GM12865 (cell line): ENCODE measurements at regions not wholly inside any gene's neighbourhood (a gene's known extent, or its start where the extent isn't known, plus 50 kb on each side); places are given as distances from the start of the nearest gene placed in this dataset.
A peak's percentile ranks its signal among the peaks of the same experiment; 100 is the strongest.

Experiments used
- DNase-seq: peaks from one replicate; pipeline ENCODE4 v3.0.0; 2010; ENCODE audit warnings: low read depth
- H3K4me3 ChIP-seq: 2 replicates; pipeline ENCODE4 v1.5.1; 2011; ENCODE audit warnings: mild to moderate bottlenecking, low read depth, low read length, control low read depth
- TF ChIP-seq, protein P1 (sequence below): IDR thresholded peaks from 2 replicates; pipeline ENCODE4 v1.5.1; 2011; ENCODE audit warnings: low read length, control low read depth, low read depth, inconsistent platforms; ENCODE audit not compliant: insufficient read depth; ENCODE audit errors: missing control alignments

DNA sequence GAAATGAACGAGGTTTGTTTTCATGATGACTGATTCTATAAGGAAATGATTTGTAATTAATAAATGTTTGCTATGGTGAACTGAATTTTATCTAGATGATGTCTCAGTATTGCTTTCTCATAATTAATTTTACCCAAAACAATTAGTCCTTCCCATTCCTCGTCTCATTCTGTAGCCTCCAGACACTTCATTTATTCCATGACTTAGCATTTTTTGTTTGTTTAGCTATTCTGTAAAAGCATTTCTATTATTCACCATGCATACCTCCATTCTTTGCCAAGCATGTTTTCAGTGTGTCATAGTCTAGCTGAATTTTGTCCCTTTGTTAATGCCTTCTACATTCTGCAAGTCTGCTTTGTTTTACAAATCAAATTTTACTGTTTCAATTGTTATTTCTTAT, 137.4 kb upstream of the RPL10L start:
- no peak for DNase-seq
- TF ChIP-seq, protein P1, sequence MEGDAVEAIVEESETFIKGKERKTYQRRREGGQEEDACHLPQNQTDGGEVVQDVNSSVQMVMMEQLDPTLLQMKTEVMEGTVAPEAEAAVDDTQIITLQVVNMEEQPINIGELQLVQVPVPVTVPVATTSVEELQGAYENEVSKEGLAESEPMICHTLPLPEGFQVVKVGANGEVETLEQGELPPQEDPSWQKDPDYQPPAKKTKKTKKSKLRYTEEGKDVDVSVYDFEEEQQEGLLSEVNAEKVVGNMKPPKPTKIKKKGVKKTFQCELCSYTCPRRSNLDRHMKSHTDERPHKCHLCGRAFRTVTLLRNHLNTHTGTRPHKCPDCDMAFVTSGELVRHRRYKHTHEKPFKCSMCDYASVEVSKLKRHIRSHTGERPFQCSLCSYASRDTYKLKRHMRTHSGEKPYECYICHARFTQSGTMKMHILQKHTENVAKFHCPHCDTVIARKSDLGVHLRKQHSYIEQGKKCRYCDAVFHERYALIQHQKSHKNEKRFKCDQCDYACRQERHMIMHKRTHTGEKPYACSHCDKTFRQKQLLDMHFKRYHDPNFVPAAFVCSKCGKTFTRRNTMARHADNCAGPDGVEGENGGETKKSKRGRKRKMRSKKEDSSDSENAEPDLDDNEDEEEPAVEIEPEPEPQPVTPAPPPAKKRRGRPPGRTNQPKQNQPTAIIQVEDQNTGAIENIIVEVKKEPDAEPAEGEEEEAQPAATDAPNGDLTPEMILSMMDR, result no peak
- no peak overlapping the region for H3K4me3 ChIP-seq

DNA sequence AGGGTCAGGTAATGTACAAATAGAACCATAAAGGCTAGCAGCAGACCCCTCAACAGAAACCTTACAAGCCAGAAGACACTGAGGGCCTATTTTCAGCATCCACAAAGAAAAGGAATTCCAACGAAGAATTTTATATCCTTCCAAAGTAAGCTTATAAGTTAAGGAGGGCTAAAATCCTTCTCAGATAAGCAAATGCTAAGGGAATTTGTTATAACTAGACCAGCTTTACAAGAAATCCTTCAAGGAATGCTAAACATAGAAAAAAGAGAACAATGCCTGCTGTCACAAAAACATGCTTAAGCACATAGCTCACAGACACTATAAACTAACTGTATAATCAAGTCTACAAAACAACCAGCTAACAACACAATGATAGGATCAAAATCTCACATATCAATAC, 130.7 kb upstream of the RPL10L start:
- no peak overlapping the region for H3K4me3 ChIP-seq
- DNase-seq, result no peak
- TF ChIP-seq, protein P1, result no peak

DNA sequence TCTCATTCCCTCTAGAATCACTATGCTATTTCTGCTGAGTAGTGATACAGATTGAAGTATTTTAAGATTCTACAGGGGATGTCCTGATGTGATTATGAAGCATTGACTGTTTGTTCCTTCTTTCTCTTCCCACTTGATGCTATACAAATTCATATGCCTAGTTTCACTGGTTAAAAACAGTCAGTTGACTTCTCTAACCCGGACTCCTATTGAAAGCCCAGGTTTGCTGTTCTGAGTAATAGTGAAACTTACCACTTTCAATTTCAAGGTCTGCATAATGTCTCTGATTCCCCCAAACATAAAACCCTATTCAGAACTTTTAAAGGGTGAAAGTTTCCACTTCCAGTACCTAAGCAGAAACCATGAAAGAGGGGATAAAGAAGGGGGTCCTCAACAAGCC, 117.7 kb upstream of the RPL10L start:
- DNase-seq, result peak; percentile 62
- TF ChIP-seq, protein P1, result no peak
- no peak overlapping the region for H3K4me3 ChIP-seq

DNA sequence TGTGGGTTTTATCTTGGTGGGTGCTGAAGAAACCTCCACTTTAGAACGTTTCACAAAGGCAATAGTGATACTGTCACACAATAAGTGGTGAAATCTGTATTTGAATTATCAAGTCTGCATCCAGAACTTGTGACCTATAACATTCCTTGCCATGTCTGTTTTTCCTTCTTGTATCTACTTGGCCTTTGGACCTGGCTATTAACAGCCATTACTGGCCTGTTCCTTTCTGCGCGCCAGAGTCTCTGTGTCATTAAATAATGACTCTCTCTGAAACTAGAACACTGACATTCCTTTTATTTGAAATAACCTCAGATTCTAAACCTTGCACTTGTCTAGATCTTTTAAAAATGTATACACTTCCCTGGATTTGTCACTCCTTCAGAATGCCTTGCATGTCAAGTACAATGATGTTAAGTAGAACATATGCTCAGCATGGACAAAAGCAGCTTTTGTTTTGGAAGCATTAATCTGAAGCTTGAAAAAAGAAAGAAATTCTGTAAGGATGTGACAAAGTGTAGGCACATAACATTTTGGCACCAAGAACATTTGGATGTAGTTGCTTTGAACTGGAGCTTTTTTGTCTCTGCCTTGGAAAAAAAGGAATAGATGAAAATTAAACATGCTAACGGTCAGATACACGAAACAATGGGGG, 95.5 kb upstream of the RPL10L start:
- TF ChIP-seq, protein P1, result no peak
- H3K4me3 ChIP-seq, result no peak overlapping the region
- no peak for DNase-seq

DNA sequence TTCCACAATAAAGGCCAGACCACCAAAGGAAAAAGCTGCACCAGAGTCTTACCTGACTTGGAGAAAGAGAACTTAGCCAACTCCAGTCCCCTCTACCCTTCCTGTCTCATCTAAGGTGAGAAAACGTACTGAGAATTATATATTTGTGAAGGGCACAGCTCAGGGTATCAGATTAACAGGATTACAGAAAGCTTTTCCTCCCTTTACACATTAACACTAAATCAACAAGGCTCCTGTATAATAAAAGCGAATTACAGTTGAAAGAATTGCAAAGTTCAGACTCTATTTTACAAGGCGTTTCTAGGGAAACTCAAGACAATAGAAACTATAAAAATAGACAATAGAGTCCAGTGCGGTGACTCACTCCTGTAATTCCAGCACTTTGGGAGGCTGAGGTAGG, 82.7 kb upstream of the RPL10L start:
- no peak for DNase-seq
- TF ChIP-seq, protein P1, result no peak
- no peak overlapping the region for H3K4me3 ChIP-seq

DNA sequence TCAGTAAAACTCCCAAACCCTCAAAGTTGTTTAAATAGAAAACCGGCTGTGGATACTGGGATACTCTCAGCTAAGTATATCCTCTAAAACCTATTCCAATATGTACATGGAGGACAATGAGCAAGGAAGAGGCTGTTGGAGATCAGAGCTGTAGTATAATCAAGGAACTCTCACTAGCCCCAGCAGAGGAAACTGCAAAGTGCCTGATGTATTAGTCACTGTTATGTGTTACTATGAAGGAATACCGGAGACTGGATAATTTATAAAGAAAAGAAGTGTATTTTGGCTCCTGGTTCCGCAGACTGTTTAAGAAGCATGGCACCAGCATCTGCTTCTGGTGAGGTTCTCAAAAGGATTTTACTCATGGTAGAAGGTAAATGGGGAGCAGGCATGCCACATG, 65.6 kb upstream of the RPL10L start:
- no peak overlapping the region for H3K4me3 ChIP-seq
- DNase-seq, result no peak
- TF ChIP-seq, protein P1, result no peak
